Large intestine (tissue), 3 donors: ENCODE measurements at regions not wholly inside any gene's neighbourhood (a gene's known extent, or its start where the extent isn't known, plus 50 kb on each side); places are given as distances from the start of the nearest gene placed in this dataset.

ENCODE experiments used
- DNase-seq, 2 donors: peaks; one replicate each; pipeline versions ENCODE4 v3.0.0 to v3.0.0-alpha.2; 2013
- H3K27ac ChIP-seq: one replicate; pipeline ENCODE4 v1.5.1; 2013; ENCODE audit warnings: low read length
- H3K27me3 ChIP-seq: 2 replicates; pipeline ENCODE4 v1.6.1; 2013; ENCODE audit warnings: low read length; ENCODE audit not compliant: control insufficient read depth, insufficient read depth
- H3K36me3 ChIP-seq: 2 replicates; pipeline ENCODE4 v1.6.1; 2013; ENCODE audit warnings: low read length; ENCODE audit not compliant: control insufficient read depth, insufficient read depth
- H3K4me1 ChIP-seq: one replicate; pipeline ENCODE4 v1.6.1; 2013; ENCODE audit warnings: low read length; ENCODE audit not compliant: control insufficient read depth, insufficient read depth
- H3K4me3 ChIP-seq: one replicate; pipeline ENCODE4 v1.5.1; 2013; ENCODE audit warnings: low read length
- H3K9me3 ChIP-seq: one replicate; pipeline ENCODE4 v1.6.1; 2013; ENCODE audit warnings: mild to moderate bottlenecking, low read depth, low read length, moderate library complexity; ENCODE audit not compliant: control insufficient read depth
- WGBS: methylation state at CpG from one replicate; pipeline ENCODE4 v1.1.5; 2013; ENCODE audit warnings: low lambda C conversion rate; ENCODE audit not compliant: insufficient coverage; 5-methylcytosine and 5-hydroxymethylcytosine counted together

- Histone ChIP-seq H3K4me3 (no peak overlapping the region), H3K36me3 (no peaks in the 10 kb centered on the region), H3K4me1 (no peaks in the 10 kb centered on the region), H3K27ac (no peak overlapping the region), H3K9me3 (no peaks in the 10 kb centered on the region), H3K27me3 (peaks cover 2% of the 10 kb centered on the region)
- DNase-seq, result no peak
- no CpG with 5 or more reads among the region's 8 CpGs for whole genome bisulfite sequencing
These were observed 260.1 kb upstream of the AUTS2 start for GRCh38 chr7:69338144-69338543.

GRCh38 chr7:69341288-69341687 is 257.0 kb upstream of the AUTS2 start:
- DNase-seq, result no peak
- WGBS, result no CpG with 5 or more reads among the region's 1 CpG
- Histone ChIP-seq H3K27me3 (peaks cover 2% of the 10 kb centered on the region), H3K4me1 (no peaks in the 10 kb centered on the region), H3K9me3 (no peaks in the 10 kb centered on the region), H3K27ac (no peak overlapping the region), H3K36me3 (no peaks in the 10 kb centered on the region), H3K4me3 (no peak overlapping the region)

- Histone ChIP-seq H3K4me1 (no peaks in the 10 kb centered on the region), H3K36me3 (no peaks in the 10 kb centered on the region), H3K9me3 (no peaks in the 10 kb centered on the region), H3K27me3 (no peaks in the 10 kb centered on the region), H3K27ac (no peak overlapping the region), H3K4me3 (no peak overlapping the region)
- no peak for DNase-seq
- WGBS, result 86% methylated on average over 1 of the region's 10 CpGs
These were observed 256.0 kb upstream of the AUTS2 start for GRCh38 chr7:69342154-69342884.

- WGBS, result no CpG with 5 or more reads among the region's 3 CpGs
- Histone ChIP-seq H3K36me3 (no peaks in the 10 kb centered on the region), H3K27ac (no peak overlapping the region), H3K4me3 (no peak overlapping the region), H3K27me3 (peaks cover 2% of the 10 kb centered on the region), H3K9me3 (no peaks in the 10 kb centered on the region), H3K4me1 (no peaks in the 10 kb centered on the region)
- DNase-seq, result peak in 1 of 2 donors; percentile 39
These were observed 249.0 kb upstream of the AUTS2 start for GRCh38 chr7:69349291-69349690.

- Histone ChIP-seq H3K4me1 (no peaks in the 10 kb centered on the region), H3K4me3 (no peak overlapping the region), H3K27me3 (peaks cover 5% of the 10 kb centered on the region), H3K27ac (no peak overlapping the region), H3K9me3 (no peaks in the 10 kb centered on the region), H3K36me3 (no peaks in the 10 kb centered on the region)
- no CpG with 5 or more reads among the region's 3 CpGs for WGBS
- DNase-seq, result no peak
These were observed 240.0 kb upstream of the AUTS2 start for GRCh38 chr7:69358163-69358821.

GRCh38 chr7:69359003-69359700 is 239.1 kb upstream of the AUTS2 start:
- no peaks in the 10 kb centered on the region for H3K9me3 ChIP-seq
- no CpG with 5 or more reads among the region's 4 CpGs for whole genome bisulfite sequencing
- H3K4me1 ChIP-seq, result no peaks in the 10 kb centered on the region
- no peak overlapping the region for H3K4me3 ChIP-seq
- no peak overlapping the region for H3K27ac ChIP-seq
- H3K27me3 ChIP-seq, result peaks cover 5% of the 10 kb centered on the region
- no peak for DNase-seq
- H3K36me3 ChIP-seq, result no peaks in the 10 kb centered on the region

- DNase-seq, result no peak
- Histone ChIP-seq H3K36me3 (no peaks in the 10 kb centered on the region), H3K9me3 (no peaks in the 10 kb centered on the region), H3K27me3 (peaks cover 5% of the 10 kb centered on the region), H3K4me3 (no peak overlapping the region), H3K27ac (no peak overlapping the region), H3K4me1 (no peaks in the 10 kb centered on the region)
- no CpG with 5 or more reads among the region's 5 CpGs for WGBS
These were observed 237.4 kb upstream of the AUTS2 start for GRCh38 chr7:69360913-69361312.

GRCh38 chr7:69363136-69363535 is 235.1 kb upstream of the AUTS2 start:
- Histone ChIP-seq H3K4me3 (no peak overlapping the region), H3K4me1 (no peaks in the 10 kb centered on the region), H3K27me3 (peaks cover 5% of the 10 kb centered on the region), H3K27ac (no peak overlapping the region), H3K9me3 (no peaks in the 10 kb centered on the region), H3K36me3 (no peaks in the 10 kb centered on the region)
- WGBS, result 94% methylated on average over 3 of the region's 9 CpGs
- DNase-seq, result no peak

GRCh38 chr7:69364813-69365643 is 233.2 kb upstream of the AUTS2 start:
- DNase-seq, result no peak
- WGBS, result 60% methylated on average over 1 of the region's 9 CpGs
- no peak overlapping the region for H3K27ac ChIP-seq

GRCh38 chr7:69365651-69366192 is 232.6 kb upstream of the AUTS2 start:
- no peak overlapping the region for H3K27ac ChIP-seq
- no peaks in the 10 kb centered on the region for H3K4me1 ChIP-seq
- no peaks in the 10 kb centered on the region for H3K36me3 ChIP-seq
- H3K9me3 ChIP-seq, result no peaks in the 10 kb centered on the region
- H3K4me3 ChIP-seq, result no peak overlapping the region
- 100% methylated on average over 1 of the region's 13 CpGs for WGBS
- DNase-seq, result peak; percentile 23 to 58
- peaks cover 2% of the 10 kb centered on the region for H3K27me3 ChIP-seq

More at GRCh38 chr7:69364813-69365643, 233.2 kb upstream of the AUTS2 start:
- H3K9me3 ChIP-seq, result no peaks in the 10 kb centered on the region
- no peaks in the 10 kb centered on the region for H3K4me1 ChIP-seq
- peaks cover 2% of the 10 kb centered on the region for H3K27me3 ChIP-seq
- no peak overlapping the region for H3K4me3 ChIP-seq
- H3K36me3 ChIP-seq, result no peaks in the 10 kb centered on the region
